DND-41 (cell line): ENCODE measurements at regions not wholly inside any gene's neighbourhood (a gene's known extent, or its start where the extent isn't known, plus 50 kb on each side); places are given as distances from the start of the nearest gene placed in this dataset.

Experiments used
- ATAC-seq: fragments of 200-7000 bp; cut with Tn5 transposase; 3 replicates; pipeline ENCODE4 v1.9.1; 2021; ENCODE audit warnings: low read depth; ENCODE audit not compliant: insufficient read depth
- DNase-seq: peaks from one replicate; pipeline ENCODE4 v3.0.0-alpha.2; 2020
- H2AFZ ChIP-seq: 2 replicates; pipeline ENCODE4 v1.6.0; 2012; ENCODE audit warnings: low read depth, low read length
- H3K27ac ChIP-seq: 2 replicates; pipeline ENCODE4 v1.5.1; 2012; ENCODE audit warnings: low read length, inconsistent platforms
- H3K27me3 ChIP-seq: fragments of 200-600 bp; sonication (generic); 2 replicates; pipeline ENCODE4 v1.6.0; 2012; ENCODE audit warnings: low read length, mild to moderate bottlenecking, inconsistent platforms; ENCODE audit not compliant: insufficient read depth, poor library complexity
- H3K36me3 ChIP-seq: 2 replicates; pipeline ENCODE4 v1.5.1; 2012; ENCODE audit warnings: low read length, inconsistent platforms; ENCODE audit not compliant: insufficient read depth
- H3K4me1 ChIP-seq: 2 replicates; pipeline ENCODE4 v1.5.1; 2012; ENCODE audit warnings: mild to moderate bottlenecking, low read length; ENCODE audit not compliant: insufficient read depth
- H3K4me2 ChIP-seq: 2 replicates; pipeline ENCODE4 v1.6.0; 2012; ENCODE audit warnings: mild to moderate bottlenecking, moderate library complexity, low read length, inconsistent platforms; ENCODE audit not compliant: insufficient read depth
- H3K4me3 ChIP-seq, 2 experiments: fragments of 200-600 bp in 1 of 2; shearing (Covaris generic) in 1 of 2; 2 replicates each; pipeline ENCODE4 v1.5.1; 2012 to 2016; ENCODE audit warnings: inconsistent platforms in 2 of 2, low read length in 2 of 2, mild to moderate bottlenecking in 2 of 2, low read depth in 1 of 2, moderate library complexity in 1 of 2
- H3K79me2 ChIP-seq: 2 replicates; pipeline ENCODE4 v1.6.0; 2012; ENCODE audit warnings: low read length, inconsistent platforms; ENCODE audit not compliant: insufficient read depth
- H3K9ac ChIP-seq: 2 replicates; pipeline ENCODE4 v1.6.0; 2012; ENCODE audit warnings: low read depth, mild to moderate bottlenecking, inconsistent platforms, low read length, moderate library complexity
- H3K9me3 ChIP-seq: 2 replicates; pipeline ENCODE4 v1.5.1; 2012; ENCODE audit warnings: low read length, moderate library complexity, mild to moderate bottlenecking, inconsistent platforms; ENCODE audit not compliant: insufficient read depth, severe bottlenecking
- H4K20me1 ChIP-seq: 2 replicates; pipeline ENCODE4 v1.6.0; 2012; ENCODE audit warnings: low read length; ENCODE audit not compliant: insufficient read depth
- EZH2 ChIP-seq: IDR thresholded peaks from 3 replicates; pipeline ENCODE4 v1.6.1; 2012; ENCODE audit warnings: borderline replicate concordance, low read depth, mild to moderate bottlenecking, moderate library complexity, low read length, inconsistent platforms; ENCODE audit not compliant: severe bottlenecking
- TF ChIP-seq, protein P1 (sequence below): IDR thresholded peaks from 2 replicates; pipeline ENCODE4 v1.5.1; 2012; ENCODE audit warnings: borderline replicate concordance, low read length, moderate library complexity, mild to moderate bottlenecking; ENCODE audit not compliant: poor library complexity, severe bottlenecking; ENCODE audit errors: extremely low read depth

DNA sequence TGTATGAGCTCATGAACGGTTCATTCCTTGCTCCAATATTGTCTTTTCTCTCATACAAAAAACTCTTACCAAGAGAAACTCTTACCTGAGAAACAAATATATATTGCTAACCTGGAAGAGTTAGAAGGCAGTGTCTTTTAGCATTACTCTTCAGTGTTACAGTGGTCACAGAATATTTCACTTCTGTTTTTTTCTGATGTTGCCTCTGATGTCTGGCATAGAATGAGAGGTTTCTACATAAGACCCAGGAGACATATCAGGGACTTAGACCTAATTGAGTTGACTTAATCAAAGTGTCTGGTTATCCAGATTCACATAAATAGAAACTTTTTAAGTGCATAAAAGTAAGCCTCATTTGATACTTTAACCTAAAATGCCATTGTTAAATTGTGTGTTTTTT, 923.8 kb downstream of the TTLL7 start:
- Histone ChIP-seq H3K9me3 (no peaks in the 10 kb centered on the region), H3K4me2 (no peak overlapping the region), H3K4me3 (no peak overlapping the region), H3K36me3 (no peaks in the 10 kb centered on the region), H3K27me3 (no peaks in the 10 kb centered on the region), H3K9ac (no peak overlapping the region), H4K20me1 (no peaks in the 10 kb centered on the region), H3K4me1 (no peaks in the 10 kb centered on the region), H3K27ac (no peak overlapping the region), H3K79me2 (no peaks in the 10 kb centered on the region), H2AFZ (no peak overlapping the region)
- TF ChIP-seq, protein P1, sequence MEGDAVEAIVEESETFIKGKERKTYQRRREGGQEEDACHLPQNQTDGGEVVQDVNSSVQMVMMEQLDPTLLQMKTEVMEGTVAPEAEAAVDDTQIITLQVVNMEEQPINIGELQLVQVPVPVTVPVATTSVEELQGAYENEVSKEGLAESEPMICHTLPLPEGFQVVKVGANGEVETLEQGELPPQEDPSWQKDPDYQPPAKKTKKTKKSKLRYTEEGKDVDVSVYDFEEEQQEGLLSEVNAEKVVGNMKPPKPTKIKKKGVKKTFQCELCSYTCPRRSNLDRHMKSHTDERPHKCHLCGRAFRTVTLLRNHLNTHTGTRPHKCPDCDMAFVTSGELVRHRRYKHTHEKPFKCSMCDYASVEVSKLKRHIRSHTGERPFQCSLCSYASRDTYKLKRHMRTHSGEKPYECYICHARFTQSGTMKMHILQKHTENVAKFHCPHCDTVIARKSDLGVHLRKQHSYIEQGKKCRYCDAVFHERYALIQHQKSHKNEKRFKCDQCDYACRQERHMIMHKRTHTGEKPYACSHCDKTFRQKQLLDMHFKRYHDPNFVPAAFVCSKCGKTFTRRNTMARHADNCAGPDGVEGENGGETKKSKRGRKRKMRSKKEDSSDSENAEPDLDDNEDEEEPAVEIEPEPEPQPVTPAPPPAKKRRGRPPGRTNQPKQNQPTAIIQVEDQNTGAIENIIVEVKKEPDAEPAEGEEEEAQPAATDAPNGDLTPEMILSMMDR, result no peak
- TF ChIP-seq EZH2, result no peak
- DNase-seq, result no peak
- ATAC-seq, result no peak

DNA sequence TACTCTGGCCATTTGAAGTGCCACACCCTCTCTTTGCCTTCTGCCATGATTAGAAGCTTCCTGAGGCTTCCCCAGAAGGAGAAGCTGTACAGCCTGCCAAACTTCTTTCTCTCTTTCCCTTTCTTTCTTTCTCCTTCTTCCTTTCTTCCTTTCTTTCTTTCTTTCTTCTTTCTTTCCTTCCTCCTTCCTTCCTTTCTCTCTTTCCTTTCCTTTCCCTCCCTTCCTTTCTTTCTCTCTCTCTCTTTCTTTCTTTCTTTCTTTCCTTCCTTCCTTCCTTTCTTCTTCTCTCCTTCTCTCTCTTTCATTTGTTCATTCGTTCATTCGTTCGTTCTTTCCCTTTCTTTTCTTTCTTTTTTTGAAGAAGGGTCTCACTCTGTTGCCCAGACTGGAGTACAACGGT, 931.0 kb downstream of the TTLL7 start:
- Histone ChIP-seq H3K9ac (no peak overlapping the region), H3K4me1 (peaks cover 14% of the 10 kb centered on the region; the same call in 1 of the 2 replicates), H2AFZ (no peak overlapping the region), H4K20me1 (no peaks in the 10 kb centered on the region), H3K27ac (no peak overlapping the region), H3K27me3 (no peaks in the 10 kb centered on the region), H3K36me3 (no peaks in the 10 kb centered on the region), H3K79me2 (no peaks in the 10 kb centered on the region), H3K4me3 (no peak overlapping the region), H3K4me2 (no peak overlapping the region), H3K9me3 (no peaks in the 10 kb centered on the region)
- DNase-seq, result no peak
- no peak for TF ChIP-seq EZH2
- TF ChIP-seq, protein P1, result no peak
- ATAC-seq, result no peak

DNA sequence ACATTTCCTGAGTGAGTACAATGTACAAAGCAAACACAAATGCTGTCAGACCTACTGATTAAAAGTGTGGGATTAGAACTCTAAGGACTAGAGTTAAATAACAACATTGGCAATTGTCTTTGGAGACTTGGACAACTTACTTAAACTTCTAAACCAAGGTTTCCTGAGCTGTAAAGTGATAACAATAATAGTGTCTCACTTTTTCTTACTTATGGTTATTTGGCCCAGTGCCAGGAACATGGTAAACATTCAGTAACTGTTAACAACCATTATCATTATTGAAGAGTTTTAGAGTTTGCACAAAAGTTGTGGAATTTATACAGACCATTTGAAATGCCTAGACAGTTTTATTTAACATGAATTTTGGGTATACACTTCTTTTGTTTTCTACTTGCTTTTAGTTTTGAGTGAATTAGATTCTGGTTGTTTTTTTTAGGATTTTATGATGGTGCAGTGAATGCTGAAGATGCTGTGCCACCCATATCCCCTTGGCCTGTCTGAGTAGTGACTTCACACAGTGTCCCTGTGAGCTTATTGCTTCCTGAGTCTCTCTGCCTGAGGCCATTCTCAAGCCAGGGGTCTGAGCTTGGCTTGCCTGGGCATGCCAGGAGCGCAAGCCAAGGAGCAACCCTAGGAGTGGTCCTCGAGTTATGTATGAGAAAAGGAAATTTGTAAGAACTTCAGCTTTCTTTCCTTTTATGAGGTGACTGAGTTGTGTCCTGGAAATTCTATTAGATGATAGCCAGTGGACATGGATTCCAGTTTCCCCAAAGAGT, 932.8 kb downstream of the TTLL7 start:
- Histone ChIP-seq H3K36me3 (no peaks in the 10 kb centered on the region), H3K27me3 (no peaks in the 10 kb centered on the region), H4K20me1 (no peaks in the 10 kb centered on the region), H3K4me1 (peaks cover 14% of the 10 kb centered on the region; the same call in 1 of the 2 replicates), H2AFZ (no peak overlapping the region), H3K27ac (no peak overlapping the region), H3K9me3 (no peaks in the 10 kb centered on the region), H3K4me2 (no peak overlapping the region), H3K4me3 (no peak overlapping the region), H3K79me2 (no peaks in the 10 kb centered on the region), H3K9ac (no peak overlapping the region)
- no peak for DNase-seq
- no peak for ATAC-seq
- no peak for TF ChIP-seq EZH2
- TF ChIP-seq, protein P1, result no peak
